Coronary artery (tissue), 2 donors: ENCODE measurements at regions not wholly inside any gene's neighbourhood (a gene's known extent, or its start where the extent isn't known, plus 50 kb on each side); places are given as distances from the start of the nearest gene placed in this dataset.

Experiments
- DNase-seq: peaks from one replicate; pipeline ENCODE4 v3.0.0-alpha.2; 2017; ENCODE audit warnings: low spot score
- H3K27ac ChIP-seq, 2 donors: fragments of 200-600 bp; sonication (generic); one replicate each; pipeline ENCODE4 v1.5.1; 2016 to 2019
- H3K4me3 ChIP-seq: fragments of 200-600 bp; sonication (generic); 2 replicates; pipeline ENCODE4 v1.5.1; 2016; ENCODE audit warnings: mild to moderate bottlenecking, moderate library complexity
- CTCF ChIP-seq: fragments of 200-600 bp; sonication (generic); IDR thresholded peaks from one replicate; pipeline ENCODE4 v1.5.1; 2019; ENCODE audit warnings: antibody characterized with exemption

DNA sequence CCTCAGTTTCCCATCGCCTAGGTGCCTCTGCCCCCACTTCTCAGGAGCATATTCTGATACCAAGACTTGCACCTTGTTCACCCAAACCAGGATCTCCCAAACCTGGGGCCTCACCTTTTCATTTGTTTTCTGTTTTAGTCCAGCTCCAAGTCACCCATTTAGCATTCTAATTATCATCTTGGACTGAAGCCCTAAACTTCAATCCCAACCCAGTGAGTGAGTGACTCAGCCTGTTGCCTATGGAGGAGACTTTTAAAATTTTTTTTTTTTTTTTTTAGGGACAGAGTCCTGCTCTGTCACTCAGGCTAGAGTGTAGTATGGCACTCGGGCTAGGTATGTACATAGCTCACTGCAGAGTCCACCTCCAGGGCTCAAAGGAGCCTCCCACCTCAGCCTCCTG, 378.9 kb upstream of the AUTS2 start:
- H3K4me3 ChIP-seq = no peak overlapping the region
- no peak for TF ChIP-seq CTCF
- no peak for DNase-seq
- H3K27ac ChIP-seq = no peak overlapping the region

DNA sequence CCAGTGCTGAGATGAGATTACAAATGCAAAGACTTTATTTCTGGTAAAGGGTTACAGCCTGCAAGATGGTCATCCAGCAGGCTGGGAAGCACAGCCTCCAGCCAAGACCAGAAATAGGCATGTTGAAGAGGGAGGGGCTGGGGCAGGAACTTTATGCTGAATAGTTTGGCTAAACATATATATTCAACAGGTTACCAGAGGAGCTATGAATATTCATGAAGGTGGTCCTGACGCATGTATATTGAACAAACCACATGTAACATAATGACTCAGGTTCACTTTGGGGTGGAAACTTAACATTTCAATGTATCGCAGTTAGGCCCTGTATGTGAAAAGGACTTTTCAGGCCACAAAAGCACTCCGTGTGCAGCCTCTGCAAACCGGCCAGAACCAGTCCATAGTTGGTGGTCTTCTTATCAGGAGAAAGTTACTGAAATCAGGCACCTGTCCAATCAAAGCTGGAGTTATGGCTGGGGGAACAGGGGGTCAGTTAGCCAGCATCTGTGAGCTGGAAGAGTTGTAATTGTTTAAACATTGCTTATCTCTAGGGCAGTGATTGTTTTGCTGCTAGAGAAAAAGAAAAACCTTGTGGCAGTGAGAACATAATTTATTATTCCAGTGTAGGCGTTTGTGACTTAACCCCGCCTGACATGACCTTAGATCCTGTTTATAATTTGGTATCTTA, 372.9 kb upstream of the AUTS2 start:
- DNase-seq = no peak
- H3K4me3 ChIP-seq = no peak overlapping the region
- H3K27ac ChIP-seq = no peak overlapping the region
- TF ChIP-seq CTCF = no peak

DNA sequence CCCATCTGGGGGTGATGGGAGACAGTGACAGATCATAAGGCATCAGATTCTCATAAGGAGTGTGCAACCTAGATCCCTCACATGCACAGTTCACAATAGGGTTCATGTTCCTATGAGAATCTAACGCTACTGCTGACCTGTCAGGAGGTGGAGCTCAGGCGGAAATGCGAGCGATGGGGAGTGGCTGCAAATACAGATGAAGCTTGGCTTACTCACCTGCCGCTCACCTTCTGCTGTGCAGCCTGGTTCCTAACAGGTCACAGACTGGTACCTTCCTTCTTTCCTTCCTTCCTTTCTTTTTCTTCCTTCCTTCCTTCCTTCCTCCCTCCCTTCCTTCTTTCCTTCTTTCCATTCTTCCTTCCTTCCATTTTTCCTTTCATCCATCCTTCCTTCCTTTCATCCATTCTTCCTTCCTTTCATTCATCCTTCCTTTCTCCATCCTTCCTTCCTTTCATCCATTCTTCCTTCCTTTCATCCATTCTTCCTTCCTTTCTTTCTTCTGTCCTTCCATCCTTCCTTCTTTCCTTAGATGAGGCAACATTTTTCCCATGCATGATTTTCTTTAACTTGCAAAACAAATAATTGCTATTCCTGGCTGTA, 370.0 kb upstream of the AUTS2 start:
- H3K4me3 ChIP-seq = no peak overlapping the region
- TF ChIP-seq CTCF = no peak
- H3K27ac ChIP-seq = no peak overlapping the region
- no peak for DNase-seq

DNA sequence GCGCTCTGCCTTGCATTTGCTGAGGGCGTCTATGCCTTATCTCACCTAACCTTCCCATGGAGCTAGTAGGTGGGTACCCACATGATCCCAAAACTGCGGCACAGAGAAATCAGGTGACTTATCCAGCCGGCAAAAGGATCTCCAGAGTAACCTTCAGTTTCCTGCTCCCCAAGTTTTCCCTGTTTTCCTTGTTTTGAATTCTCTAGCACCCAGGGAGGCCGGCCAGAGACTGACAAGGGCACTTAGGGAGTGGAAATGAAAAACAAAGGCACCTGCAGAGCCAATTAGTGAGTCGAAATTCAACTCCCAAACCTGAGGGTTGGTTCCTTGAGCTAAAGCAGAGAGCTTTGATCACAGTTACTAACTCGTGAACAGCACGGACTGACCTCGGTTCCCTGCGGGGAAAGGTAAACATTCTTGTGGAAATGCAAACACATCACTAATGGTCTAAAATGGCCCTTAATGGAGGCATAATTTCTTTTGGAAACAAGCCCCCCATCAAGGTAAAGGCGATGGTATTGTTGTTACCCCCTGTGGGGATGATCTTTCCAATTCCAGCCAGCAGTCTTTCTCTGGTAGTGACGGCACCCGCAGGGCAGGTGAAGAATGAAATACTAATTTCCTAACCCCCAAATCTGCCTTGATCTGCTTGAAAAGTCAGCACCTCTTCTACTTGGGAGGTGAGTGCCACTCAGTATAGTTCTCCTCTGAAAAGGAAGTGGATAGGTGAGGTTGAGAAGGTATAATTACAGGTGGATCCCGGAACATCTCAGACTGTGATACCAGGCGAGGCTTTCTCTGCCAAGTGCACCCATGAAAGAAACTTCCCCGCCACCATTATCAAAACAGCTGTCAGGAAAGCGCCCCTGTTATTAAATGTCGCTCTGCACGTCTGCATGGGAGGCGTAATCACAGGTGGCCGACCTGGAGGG, 365.6 kb upstream of the AUTS2 start:
- Histone ChIP-seq H3K4me3 (no peak overlapping the region), H3K27ac (no peak overlapping the region)
- TF ChIP-seq CTCF = no peak
- DNase-seq = no peak

DNA sequence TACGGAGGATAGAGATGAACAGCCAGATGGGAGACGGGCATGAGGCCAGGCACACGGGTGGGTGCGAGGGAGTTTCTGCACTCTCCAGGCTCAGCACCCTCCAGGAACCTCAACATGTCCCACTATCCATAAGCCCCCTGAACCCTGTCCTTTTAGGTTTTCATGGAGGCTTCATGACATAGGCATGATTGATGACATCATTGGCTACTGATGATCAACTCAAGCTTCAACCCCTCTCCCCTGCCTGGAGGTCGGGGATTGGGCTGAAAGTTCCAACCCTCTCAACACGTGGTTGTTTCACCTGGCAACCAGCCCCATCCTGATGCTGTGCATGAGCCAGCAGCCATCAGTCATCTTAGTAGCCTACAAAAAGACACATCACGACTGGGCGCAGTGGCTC, 360.7 kb upstream of the AUTS2 start:
- Histone ChIP-seq H3K4me3 (no peak overlapping the region), H3K27ac (no peak overlapping the region)

DNA sequence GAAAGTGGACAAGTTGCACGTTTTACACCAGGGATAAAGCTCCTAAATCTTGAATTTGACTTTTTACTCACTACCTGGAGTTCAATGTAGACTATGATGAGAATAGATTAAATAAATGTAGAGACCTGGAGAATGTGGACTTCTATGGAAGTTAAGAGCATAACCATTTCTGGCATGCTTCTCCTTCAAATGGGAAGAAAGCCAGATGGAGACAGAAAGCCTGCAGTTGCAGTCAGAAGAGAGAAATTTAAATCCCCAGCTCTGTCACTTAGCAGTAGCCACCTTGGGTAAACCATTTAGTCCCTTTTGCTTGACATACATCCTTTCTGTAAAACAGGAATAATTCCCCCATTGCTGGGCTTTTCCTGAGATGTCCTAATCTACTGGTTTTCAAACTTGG, 355.3 kb upstream of the AUTS2 start:
- no peak overlapping the region for H3K4me3 ChIP-seq
- TF ChIP-seq CTCF = no peak
- no peak overlapping the region for H3K27ac ChIP-seq
- no peak for DNase-seq

More for the DNA sequence above, 360.7 kb upstream of the AUTS2 start:
- TF ChIP-seq CTCF = no peak
- DNase-seq = no peak
